ENCODE measurements at regions not wholly inside any gene's neighbourhood (a gene's known extent, or its start where the extent isn't known, plus 50 kb on each side); places are given as distances from the start of the nearest gene placed in this dataset.

DNA sequence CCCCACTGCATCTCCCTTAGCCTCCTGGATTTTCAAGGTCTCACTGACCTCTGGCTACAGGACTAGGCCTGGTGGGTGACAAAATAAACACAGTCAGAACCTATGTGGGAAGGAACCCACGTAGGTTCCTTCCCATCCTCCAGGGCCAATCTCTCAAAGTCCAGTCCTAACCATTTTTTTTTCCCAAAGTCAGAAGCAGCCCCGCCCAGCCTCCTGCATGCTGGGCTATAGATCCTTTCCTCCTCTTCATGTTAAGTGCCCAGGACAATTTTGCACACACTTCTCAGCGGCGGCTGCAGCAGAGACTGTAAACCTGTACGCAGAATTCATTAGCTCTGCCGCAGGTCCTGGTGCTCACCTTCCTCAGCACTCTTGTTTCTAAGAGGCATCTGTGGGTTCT is 285.8 kb downstream of the NPIPA8 start:
- DNase-seq, result no peak

DNA sequence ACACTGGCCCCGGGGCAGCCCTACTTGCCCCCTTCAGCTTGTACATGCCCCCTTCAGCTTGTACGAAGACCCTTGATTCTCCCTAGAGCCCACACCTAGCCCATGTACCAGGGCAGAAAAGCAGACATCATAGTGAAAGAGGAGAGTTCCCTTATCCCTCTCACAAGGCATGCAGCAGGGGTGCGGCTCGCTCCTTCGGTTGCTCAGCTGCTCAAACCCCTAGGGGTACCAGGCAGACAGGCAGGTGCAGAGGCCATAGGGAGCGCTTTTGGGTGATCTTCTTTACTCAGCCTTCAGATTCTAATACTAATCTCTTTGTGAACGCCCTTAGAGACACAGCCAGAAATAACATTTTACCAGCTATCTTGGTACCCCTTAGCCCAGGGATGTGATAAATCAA is 286.3 kb downstream of the NPIPA8 start:
- no peak for DNase-seq

DNA sequence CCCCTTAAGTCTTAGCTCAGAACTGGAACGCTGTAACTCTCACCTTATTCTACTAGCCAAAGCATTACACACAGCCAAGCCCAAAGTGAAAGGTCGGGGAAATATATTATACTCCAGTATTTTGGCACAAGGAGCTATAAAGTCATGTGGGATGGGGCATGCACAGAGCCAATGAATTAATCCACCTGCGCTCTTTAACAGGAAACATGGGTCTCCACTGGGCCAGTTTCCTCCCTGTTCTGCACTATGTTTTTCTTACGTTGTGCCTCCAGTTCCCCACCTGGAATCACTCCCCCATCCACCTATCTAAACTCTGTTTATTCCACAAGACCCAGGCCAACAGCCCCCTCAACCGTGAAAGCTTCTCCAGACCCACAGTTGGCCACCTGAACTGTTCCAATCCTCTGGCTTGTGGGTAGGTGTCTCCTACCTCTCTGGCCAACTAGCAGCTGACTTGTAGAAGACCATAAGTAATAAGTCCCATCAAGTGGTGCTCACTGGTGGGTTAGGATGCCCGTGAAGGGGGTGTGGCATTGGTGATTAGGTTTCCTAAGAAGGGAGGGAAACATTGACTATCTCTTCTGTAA is 286.9 kb downstream of the NPIPA8 start:
- no peak for DNase-seq

DNA sequence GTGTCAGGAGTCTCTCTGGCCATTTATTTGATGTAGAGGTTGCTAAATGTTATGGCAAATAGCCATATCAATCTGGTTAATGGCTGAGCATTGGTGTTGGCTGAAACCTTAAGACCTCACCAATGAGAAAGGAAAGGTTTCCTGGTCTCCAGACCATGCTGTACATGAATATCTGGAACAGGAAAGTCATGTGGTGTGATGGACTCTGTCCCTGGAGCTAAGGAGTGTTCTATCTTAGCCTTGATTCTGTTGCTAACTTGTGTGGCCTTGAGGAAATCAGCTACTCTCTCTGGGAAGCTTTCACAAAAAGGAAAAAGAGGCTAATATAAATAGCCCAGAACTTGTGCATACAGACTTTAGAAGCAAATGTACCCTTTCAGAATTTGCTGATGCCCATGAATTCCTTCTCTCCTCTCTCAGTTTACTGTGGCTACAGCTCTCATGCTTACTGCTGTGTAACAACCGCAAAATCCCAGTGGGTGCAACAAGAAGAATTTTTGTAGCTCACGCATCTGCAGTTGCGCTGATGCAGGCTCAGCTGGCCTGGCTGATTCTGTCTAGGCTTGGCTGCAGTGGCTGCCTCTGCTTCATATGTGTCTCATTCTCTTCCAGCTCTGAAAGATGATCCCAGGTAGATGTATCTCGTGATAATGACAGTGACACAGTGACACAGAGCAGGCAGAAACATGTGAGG is 287.5 kb downstream of the NPIPA8 start:
- no peak for DNase-seq

DNA sequence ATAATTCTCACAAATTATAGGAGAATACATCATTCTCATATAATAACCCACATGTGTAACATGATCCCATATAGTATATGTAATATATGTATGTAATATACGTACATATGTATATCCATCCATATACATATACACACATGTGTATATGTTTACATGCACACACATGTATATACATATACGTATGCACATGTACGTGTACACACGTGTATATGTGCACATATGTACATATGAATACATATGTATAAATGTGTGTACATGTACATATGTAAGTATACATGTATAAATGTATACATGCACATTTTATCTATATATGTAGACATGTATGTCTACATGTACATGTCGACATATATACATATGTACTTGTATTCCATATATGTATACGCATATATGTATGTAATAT is 288.8 kb downstream of the NPIPA8 start:
- DNase-seq, result no peak

DNA sequence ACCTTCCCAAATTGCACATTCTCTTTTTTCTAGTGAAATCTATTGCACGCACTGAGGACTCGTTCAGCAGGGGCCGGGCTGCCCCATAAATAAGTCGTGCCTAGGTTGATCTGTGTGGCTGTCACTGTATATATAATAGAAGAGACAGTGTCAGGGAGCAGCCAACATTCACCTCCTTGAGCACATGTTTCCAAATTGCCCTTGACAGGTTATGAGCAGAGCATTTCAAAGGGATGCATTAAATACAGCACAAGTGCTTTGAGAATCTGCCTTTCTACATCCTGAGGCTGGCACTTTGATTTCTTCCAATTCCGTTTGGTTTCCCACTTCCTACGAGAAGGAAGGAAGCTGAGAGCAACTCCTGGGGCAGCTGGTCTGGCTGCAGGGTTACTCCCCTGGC is 291.2 kb downstream of the NPIPA8 start:
- no peak for DNase-seq

DNA sequence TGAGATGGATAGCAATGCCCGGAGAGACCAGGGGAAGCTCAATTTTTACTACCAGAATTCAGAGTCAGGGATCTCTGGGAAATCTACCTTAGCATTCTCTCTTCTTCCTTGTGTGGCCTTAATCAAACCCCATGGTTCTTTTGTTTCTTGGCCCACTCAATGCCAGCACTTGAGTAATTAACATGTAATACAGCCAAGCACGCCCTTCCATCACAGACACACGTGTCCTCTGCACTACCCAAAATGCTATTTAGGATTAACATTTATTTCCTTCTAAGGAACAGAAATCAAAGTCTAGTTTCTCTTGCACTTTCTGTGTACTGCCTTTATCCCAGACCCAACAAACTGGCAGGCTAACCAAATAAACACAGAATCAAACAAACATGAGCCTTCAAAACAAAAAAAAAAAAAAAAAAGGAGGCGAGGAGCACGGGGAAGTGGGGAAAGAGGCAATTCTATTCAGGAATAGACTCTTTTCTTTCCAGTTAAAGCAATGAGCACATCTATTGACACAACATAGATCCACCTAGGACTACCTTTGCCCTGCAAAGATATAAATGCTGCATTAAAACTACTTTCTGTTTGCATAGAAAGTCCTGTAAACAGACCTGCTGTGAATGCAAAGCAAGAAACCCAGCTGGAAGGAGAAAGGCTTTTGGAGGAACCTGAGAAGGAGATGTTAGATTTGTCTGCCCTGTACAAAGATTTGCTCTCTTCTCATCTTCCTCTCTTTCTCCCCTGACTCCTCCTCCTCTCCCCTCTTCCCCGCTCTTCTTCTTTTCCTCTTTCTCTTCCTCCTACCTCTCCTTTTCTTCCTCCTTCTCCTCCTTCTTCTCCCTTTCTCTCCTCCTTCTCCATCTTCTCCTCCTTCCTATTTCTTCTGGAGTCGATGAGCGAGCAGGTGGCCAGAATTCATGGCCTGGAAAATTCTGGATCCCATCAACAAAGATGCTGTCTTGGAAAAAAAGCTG is 294.4 kb downstream of the NPIPA8 start:
- no peak for DNase-seq

DNA sequence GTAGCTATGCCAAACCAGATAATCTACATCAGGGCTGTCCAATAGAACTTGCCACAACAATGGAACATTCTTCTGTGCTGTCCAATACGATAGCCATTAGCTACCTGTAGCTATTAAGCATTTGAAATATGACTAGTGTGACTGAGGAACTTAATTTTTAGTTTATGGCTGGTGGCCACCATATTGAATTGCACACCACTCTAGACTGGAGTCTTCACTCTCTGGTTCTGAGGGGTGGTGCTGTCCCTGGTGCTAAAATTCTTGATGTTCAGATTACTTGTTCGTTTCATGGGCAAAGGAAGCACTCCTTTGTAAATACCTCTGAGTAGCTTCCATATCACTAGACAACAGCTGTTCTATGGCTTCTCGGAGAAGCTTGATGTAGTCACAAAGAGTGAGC is 296.6 kb downstream of the NPIPA8 start:
- no peak for DNase-seq

DNA sequence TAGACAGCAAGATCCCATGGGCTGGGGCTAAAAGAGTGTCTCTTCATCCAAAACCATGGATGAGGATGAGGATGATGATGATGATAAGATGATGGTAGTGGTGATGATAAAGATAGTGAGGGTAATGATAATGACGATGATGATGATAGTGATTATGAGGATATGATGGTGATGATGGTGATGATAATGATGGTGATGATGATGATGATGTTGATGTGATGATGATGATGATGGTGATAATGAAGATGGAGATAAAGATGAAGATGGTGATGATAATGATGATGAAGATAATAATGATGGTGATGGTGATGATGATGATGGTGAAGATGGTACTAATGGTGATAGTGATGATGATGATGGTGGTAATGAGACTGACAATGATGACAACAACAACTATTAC is 299.5 kb downstream of the NPIPA8 start:
- DNase-seq, result no peak

DNA sequence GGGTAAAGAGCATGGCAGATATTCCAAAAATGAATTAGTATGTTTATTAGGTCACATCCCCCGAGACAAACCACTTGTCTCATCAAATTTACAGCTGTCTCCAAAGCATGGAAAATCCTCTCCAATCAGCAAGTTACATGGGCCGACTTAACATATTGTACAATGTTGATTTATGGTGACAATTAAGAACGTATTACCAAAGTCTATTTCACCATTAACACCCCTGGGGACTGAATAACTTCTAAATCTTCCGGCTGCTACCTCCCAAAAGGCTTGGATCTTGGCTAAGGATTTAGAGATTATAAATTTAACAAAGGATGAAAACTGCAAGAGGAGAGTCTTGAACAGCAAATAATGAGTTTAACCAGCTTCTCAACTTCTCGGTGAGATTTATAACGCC is 311.9 kb downstream of the NPIPA8 start:
- no peak for DNase-seq

DNA sequence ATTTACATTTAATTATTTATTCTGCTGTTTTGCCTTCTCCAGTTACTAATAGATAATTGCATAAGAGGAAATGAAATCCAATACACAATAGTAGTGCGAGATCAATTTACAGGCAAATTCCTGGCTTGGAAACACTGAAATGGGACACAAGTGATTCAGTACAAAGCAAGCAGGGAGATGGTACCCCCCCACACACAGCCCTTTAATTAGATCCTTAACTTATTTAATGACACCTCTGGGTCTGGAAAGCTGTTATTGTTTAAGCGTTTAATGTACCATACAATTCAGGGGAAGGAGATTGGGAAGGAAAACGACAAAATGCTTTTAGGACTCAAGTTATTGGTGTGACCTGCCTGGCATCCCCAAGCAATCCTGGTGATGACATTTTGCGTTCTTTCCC is 318.2 kb downstream of the NPIPA8 start:
- no peak for DNase-seq

DNA sequence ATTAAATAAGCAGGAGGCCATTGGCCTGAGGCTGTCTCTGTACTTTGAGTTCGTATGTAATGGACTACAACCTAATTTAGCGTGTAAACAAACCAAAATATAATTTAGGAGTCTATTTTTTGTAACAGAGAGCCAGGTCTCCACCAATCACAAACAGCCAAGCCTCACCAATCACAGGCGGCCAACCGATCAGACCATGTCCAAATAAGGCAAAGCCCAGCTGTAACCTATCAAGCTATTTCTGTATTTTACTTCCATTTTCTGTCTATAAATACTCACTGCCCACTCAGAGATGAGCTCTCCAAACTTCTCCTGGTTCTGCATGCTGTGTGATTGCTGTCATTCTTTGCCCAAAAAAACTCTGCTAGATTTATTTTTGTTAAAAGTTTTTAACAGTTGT is 322.7 kb downstream of the NPIPA8 start:
- DNase-seq, result no peak

DNA sequence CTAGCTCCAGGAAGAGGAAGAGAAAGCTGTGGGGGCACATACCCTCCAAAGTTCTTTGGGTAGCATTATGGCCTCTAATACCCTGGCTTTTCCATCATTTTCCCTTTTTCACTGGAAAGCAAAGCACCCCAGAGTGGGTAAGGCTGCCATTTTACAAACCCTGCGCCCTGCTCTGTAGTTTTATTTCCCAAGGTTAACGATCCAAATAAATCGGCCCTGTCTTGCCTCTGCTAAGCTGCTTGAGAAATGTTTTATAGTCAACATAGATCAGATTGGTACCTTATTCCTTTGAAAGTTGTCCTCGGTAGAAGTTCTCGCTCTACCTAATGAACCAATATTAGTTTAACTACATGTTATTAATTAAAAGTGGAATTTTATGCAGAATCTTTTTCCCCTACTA is 328.2 kb downstream of the NPIPA8 start:
- no peak for DNase-seq

DNA sequence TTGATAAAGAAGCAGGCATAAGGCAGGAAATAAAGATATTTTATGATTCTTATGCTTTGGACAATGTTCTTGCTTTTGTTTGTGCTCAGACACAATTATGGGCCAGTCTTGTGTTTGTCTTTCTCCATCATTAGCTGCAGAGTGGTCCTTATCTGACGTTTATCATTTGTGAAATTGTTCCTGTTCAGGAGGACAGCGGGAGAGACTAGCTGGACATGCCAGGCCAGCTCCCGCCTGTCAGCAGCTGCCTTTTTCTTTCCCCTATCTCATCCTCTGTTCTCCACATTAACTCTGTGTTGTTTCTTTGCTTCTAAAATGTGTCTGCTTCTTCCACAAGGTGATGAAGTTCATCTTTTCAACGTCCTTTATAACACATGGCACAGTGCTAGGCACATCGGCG is 333.5 kb downstream of the NPIPA8 start:
- DNase-seq, result no peak

DNA sequence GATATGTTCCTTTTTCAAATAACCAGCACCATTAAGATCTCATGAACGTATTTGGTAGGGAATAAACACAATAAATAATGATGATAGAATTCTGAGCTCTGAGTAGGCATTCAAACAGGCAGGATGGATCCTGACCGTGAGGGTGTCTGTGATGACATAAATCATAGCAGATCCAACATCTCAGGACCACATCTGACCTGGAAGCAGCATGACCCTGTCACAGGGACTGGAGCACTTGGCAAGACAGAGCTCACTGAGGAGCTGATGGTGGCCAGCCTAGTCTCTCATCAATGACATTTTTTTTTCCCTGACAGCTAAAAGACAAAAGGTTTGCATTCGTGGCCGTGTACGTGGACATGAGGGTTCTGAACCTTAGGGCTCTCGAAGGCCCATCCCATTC is 337.5 kb downstream of the NPIPA8 start:
- no peak for DNase-seq

DNA sequence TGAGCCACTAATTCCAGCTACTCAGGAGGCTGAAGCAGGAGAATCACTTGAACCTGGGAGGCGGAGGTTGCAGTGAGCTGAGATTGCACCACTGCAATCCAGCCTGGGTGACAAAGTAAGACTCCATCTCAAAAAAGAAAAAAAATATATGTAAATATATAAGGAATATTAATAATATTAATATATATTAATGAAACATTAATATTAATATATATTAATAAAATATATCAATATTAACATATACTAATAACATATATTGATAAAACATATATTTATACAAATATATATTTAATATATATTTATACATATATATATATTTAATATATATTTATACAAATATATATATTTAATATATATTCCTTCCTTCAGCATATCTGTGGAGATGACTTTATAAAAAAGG is 338.0 kb downstream of the NPIPA8 start:
- DNase-seq, result no peak

DNA sequence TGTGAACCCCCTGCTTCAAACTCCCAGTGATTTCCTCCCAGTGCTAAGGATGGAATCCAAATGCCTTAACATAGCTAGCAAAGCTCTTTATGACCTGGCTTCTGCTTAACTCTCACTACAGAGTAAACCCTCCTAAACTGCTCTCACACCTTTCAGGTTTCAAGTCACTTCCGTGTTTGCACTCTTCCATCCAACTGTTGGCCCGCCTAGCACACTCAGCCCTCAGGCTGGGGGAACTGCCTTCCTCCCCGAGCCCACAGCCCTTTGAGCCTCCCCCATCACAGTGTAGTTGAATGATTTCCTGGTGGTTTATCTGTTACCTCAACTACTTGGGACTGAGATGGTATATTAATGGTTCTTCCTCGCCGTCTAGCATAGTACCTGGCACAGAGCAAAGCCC is 342.5 kb downstream of the NPIPA8 start:
- no peak for DNase-seq

DNA sequence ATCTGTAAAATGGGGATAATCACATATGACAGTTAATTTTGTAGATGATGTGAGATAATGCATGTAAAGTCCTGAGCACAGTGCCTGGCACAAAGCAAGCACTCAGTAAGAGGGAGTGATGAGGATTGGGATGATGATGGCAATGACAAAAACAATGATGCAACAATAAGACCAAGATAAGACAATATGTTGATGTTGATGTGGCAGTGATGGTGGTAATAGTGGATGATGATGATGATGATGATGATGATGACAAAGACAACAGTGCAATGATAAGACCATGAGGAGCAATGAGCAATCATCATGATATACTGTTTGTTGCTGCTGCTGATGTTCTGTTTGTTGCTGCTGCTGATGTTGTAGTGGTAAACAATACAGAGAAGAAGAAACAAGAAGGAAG is 344.1 kb downstream of the NPIPA8 start:
- no peak for DNase-seq

DNA sequence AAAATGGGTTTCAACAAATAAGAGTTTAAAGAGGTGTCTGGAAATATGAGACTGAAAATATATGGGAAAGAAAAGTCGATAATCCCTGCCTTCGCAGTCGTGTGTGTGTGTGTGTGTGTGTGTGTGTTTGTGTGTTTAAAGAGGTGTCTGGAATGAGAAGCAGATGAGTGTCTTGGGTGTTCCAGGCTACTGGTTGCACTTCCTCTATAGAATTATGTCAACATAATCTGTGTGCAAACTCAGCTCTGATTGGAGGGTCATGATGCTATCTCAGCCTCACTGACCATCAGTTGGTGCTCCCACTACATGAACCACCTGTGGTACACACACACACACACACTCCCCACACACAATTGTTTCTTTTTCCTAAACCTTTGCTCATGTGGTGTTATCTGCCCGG is 347.3 kb downstream of the NPIPA8 start:
- DNase-seq, result no peak

DNA sequence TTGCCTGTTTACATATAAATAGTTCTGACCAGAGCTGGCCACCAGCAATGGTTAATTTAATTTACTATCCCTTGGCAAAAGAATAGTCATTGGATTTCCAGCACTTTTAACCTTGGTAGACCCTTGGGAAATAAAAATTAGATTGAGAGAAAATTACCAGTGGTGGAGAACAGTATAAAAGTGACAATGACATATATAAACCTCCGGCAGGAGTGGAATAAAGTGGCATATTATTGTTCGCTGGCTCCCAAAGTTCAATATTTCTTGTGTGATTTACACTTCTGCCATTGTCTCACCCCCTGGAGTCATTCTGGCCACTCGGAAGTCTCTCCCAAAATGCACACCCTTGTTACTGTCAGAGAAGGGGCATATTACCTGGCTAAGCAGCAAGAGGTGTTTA is 347.7 kb downstream of the NPIPA8 start:
- DNase-seq, result no peak

DNA sequence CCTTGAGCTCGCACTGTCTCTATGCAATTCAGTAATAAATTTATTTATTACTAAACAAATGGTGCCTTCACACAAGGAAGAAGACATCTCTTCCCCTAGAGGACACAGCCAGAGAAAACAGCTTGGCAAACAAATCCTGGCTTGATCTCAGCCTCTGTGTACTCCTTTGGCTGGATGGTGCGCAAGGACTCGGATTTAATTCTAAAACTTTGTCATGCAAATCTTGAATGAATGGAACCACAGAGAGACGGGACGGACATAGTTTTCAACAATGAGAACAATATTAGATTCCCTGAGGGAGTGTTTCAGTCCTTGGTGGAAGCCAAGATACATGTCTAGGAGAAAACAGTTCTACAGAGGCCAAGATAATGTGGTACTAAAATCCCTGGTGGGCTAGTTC is 349.5 kb downstream of the NPIPA8 start:
- no peak for DNase-seq

DNA sequence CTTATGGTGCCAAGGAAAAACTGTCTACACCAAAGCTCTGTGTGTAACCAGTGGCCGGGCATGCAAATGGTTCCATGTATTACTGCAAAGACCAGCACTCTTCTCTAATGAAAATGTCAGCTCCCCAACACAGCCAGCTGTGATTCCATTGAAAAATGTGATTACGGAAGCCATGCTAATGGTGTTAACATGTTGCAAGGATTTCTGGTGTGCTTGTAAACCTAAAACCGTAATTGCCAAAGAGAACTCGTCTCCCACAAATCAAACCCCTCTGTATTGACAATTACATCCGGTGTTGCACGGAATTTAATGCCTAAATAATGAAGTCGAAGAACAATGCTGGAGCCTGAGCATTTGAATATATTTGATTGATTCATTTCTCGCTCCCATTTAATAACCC is 351.7 kb downstream of the NPIPA8 start:
- no peak for DNase-seq

DNA sequence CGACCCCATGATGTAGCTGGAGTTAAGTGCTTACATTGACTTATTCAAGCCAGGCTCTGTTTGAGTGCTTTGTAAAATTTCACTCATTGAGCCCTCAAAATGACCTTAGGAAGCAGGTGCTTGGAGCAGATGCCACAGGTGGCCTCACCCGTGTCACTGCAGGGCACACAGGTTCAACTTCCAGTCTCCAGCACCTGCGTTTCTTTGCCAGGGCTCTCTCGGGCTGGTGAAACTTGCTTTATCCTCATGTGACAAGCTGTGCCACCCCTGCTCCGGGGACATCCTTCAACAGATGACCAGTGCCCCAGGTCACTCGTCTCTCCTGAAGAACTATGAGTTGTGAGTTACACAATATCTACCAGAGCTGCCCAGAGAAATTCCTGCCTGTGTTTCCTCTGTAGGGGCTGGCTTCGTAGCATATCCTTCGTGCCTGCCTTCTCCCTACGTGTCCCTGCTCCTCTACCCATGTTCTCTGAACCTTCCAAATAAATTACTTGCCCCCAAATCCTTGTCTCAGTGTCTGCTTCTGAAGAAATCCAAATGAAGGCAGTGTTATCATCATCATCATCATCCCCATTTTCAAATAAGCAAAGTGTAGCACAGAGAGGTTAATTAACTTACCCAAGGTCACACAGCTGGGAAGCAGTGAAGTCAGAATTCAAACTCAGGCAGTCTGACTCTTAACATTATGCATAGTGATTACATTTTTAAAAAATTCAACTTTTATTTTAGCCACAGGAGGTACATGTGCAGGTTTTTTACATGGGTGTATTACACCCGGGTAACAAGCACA is 352.5 kb downstream of the NPIPA8 start:
- no peak for DNase-seq
